NCI-H1694 (cell line): ENCODE measurements at regions not wholly inside any gene's neighbourhood (a gene's known extent, or its start where the extent isn't known, plus 50 kb on each side); places are given as distances from the start of the nearest gene placed in this dataset.

Experiments used
- DNase-seq: peaks from one replicate; lab custom pipeline; 2025; lab: John Stamatoyannopoulos, UW

GRCh38 chrX:99091459-99091858 is 1318.6 kb downstream of the PCDH19 start:
- no peak for DNase-seq

DNA sequence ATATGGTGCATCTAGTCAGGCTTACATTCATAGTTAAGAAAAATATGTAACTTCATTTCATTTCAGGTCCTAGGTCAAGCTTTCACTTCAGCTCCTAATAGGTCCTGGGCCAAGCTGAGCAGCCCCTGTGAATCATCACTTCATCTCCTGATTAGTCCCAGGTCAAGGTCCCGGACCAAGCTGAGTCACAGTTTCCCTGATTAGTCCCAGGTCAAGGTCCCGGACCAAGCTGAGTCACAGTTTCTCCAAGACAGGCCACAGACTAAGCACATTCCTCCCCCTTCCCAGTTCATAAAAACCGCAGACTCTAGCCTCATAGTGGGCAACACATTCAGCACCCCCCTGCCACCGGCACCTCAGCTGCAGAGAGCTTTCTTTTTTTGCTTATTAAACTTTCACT is 1331.8 kb downstream of the PCDH19 start:
- no peak for DNase-seq

- DNase-seq = no peak
Observed at GRCh38 chrX:99077099-99077498, 1333.0 kb downstream of the PCDH19 start.

GRCh38 chrX:99073551-99073950 is 1336.5 kb downstream of the PCDH19 start:
- no peak for DNase-seq

DNA sequence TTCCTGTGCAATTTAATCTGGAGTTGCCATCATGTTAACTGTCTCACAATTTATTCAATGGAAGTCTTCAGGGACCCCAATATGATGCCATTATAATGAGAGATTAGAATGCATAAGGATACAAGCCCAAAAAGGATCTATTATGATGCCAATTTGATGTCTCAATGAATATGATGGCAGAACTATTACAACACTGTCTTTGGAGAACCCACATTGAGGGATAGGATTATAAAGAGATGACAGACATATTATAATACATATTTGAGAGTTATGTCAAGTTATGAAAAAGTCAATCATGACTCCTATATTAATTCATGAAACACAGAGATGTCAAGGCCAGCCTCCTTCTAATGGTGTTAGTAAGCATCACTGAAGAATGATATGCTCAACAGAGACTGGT is 1358.4 kb downstream of the PCDH19 start:
- no peak for DNase-seq

GRCh38 chrX:99033226-99033901 is 1376.7 kb downstream of the PCDH19 start:
- no peak for DNase-seq

- DNase-seq = no peak
Observed at GRCh38 chrX:99010957-99011356, 1399.1 kb downstream of the PCDH19 start.

- DNase-seq = no peak
Observed at GRCh38 chrX:99001286-99001685, 1408.8 kb downstream of the PCDH19 start.

DNA sequence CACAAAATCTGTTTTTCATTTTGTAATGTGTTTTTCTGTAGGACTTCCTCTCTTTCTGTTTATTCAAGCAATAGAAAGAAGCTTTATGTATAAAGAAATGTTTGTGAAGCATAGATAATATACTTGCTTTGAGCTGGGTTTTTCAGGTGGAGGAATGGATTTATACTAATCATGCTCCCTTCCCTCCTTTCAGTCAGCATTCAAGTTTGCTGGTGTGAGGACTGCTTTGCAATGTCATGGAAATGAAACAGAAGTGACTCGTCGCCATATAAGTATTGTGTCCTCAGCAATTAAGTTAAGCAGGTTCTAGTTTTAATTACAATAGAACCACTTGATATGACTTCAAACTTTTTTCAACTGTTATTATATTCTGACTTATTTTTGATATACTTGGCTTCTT is 1447.1 kb downstream of the PCDH19 start:
- no peak for DNase-seq

DNA sequence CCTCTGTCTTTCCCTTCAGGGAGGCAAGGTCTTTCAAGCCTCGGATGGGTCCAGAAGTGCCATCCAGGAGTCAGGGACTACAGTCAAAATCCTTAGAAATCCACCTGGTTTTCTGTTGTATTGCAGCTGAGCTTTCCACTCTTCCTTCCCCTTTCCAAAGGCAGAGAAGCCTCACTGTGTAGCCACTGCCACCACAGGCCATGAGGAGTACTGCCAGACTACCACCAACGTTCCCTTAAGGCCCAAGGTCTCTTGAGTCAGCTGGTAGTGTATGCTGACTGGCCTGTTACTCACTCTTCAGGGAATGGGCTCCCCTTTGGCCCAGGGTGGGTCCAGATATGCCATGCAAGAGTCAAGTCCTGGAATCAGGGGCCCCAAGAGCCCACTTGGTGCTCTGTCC is 1454.1 kb downstream of the PCDH19 start:
- no peak for DNase-seq

GRCh38 chrX:98939456-98939855 is 1470.6 kb downstream of the PCDH19 start:
- DNase-seq = no peak

DNA sequence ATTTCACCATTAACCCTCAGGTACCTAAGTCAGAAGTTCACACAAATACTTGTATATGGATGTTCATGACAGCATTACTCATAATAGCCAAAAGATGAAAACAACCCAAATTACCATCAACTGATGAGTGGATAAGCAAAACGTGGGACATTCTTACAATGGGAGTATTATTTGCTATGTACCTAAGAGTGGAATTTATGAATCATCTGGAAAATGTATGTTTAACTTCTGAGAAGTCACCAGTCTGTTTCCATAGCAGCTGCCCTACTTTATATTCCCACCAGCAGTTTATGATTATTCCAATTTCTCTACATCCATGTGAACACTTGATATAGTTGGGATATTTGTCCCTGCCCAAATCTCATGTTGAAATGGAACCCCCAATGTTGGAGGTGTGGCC is 1478.9 kb downstream of the PCDH19 start:
- no peak for DNase-seq

DNA sequence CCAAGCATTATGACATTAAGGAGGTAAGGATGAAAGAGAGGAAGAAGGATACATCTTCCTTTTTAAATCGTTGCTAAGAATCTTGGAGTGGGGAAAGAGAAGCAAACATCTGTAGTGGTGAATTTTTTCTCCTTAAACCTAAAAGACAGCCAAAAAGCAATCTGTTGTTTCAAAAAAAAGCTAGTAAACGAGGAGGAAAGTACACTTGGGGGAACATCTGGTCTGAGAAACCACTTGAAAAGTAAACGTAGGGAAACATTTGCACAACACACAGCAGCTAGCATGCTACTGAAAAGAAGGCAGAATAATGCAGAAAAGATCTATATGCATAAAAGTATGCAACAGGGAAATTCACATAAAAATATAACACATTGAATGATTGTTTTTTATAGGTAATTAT is 1485.6 kb downstream of the PCDH19 start:
- no peak for DNase-seq

- no peak for DNase-seq
Observed at GRCh38 chrX:98897191-98897590, 1512.9 kb downstream of the PCDH19 start.

DNA sequence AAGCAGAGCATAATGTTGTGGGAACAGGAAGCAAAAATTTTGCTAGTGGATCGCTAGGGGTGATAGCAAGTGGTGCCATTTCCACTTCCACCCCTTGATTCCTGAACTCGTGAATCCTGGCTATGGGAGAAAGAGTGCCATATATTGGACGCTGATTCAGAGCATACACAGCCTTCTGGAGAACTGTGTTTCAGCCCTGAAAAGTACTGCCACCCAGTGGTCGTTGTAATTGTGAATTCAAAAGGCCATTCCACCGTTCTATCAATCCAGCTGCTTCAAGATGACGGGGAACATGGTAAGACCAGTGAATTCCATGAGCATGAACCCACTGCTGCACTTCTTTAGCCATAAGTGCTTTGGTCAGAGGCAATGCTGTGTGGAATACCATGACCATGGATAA is 1559.4 kb downstream of the PCDH19 start:
- DNase-seq = peak; percentile 17
